Astrocyte of the cerebellum (primary cell): ENCODE measurements at regions not wholly inside any gene's neighbourhood (a gene's known extent, or its start where the extent isn't known, plus 50 kb on each side); places are given as distances from the start of the nearest gene placed in this dataset.

ENCODE experiments used
- DNase-seq: peaks from one replicate; pipeline ENCODE4 v3.0.0-alpha.2; 2011; ENCODE audit warnings: low read depth
- H3K4me3 ChIP-seq: 2 replicates; pipeline ENCODE4 v1.5.1; 2011; ENCODE audit warnings: mild to moderate bottlenecking, low read depth, low read length, moderate library complexity
- CTCF ChIP-seq: IDR thresholded peaks from 2 replicates; pipeline ENCODE4 v1.5.1; 2012; ENCODE audit warnings: low read length, low read depth, moderate library complexity, mild to moderate bottlenecking; ENCODE audit errors: missing control alignments
- in situ Hi-C: cut with HindIII; loops from 2 replicates; pipeline ENCODE4 v1.10.0; 2017; ENCODE audit warnings: low sequenced_read_pairs

DNA sequence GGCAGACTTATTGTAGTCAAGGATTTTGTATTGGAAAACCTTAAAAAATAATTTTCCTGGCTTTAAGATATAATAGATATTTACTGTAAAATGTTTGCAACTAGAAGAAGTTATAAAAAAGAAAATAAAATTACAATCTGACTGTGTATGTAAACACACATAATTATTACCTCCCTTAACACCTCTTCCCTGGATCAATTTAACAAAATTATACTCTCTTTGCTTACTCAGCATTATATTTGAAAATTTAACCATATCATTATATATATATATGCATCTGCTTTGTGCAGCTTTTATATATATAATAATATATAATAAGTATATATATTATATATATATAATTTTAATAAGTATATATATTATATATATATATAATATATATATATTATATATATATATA is 131.7 kb upstream of the FAM98A start:
- H3K4me3 ChIP-seq: no peak overlapping the region
- DNase-seq: no peak
- in situ Hi-C loops: no loop called here
- TF ChIP-seq CTCF: no peak

GRCh38 chr2:33730193-33730592 is 131.1 kb upstream of the FAM98A start:
- no peak for TF ChIP-seq CTCF
- no peak for DNase-seq
- in situ Hi-C loops: no loop called here
- H3K4me3 ChIP-seq: no peak overlapping the region

GRCh38 chr2:33729353-33729752 is 130.3 kb upstream of the FAM98A start:
- TF ChIP-seq CTCF: no peak
- DNase-seq: no peak
- H3K4me3 ChIP-seq: no peak overlapping the region
- in situ Hi-C loops: no loop called here

DNA sequence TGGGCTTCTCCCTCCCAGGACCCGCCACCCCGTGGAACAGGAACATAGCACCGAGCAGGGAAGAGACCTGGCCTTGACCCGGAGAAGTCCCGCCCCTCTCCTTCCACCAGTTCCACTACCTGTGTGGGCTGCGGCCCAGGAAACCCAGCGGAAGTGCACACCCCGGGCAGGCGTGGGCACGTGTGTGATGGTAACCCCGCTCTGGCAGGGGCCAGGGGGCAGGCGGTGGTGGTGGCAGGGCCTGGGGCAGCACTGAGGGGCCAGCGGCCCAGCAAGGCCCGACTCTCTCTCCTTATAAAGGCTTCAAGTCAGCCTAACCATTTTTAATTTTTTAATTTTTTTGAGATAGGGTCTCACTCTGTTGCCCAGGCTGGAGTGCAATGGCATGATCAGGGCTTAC is 129.0 kb upstream of the FAM98A start:
- no peak overlapping the region for H3K4me3 ChIP-seq
- TF ChIP-seq CTCF: no peak
- no peak for DNase-seq
- in situ Hi-C loops: no loop called here

GRCh38 chr2:33727361-33728032 is 128.4 kb upstream of the FAM98A start:
- no peak for DNase-seq
- no peak for TF ChIP-seq CTCF
- in situ Hi-C loops: no loop called here
- H3K4me3 ChIP-seq: no peak overlapping the region

DNA sequence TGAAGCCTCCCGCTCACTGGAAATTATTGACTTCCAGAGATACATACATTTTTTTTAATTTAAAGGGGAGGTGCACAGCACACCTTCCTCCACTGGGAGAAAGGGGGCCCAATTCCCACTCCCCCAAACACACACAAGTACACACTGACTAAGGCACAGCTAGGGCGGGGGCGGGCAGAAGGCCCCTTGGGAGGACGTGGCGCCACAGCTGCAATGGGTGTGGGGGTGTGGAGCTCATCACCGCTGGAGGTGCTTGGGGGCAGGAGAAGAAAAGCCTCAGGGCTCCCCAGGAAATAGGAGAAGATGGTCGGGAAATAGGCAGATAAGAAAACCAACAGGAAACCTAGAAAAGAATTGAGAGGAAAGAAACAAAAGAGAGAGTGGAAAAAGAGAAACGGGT is 127.3 kb upstream of the FAM98A start:
- no peak overlapping the region for H3K4me3 ChIP-seq
- TF ChIP-seq CTCF: no peak
- DNase-seq: no peak
- in situ Hi-C loops: no loop called here
